ENCODE measurements at regions not wholly inside any gene's neighbourhood (a gene's known extent, or its start where the extent isn't known, plus 50 kb on each side); places are given as distances from the start of the nearest gene placed in this dataset.

DNA sequence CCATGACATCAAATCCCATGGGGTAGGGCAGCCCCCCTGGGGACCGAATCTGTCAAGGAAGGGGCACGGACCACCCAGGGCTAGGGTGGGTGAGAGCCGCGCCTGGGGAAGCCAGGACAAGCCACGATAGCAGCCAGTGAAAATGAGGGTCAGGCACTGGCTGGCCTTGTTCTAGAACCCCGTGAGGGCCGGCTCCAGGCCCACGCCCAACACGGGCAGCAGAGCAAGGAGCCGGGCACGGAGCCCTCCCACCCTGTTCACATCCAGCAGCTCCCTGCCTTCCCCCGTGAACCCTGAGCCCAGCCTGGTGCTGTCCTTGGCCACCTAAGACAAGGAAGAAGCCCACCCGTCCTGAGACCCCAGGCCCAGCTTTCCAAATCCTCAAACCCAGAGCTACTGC lies 256.7 kb downstream of the PARN start:
- TF ChIP-seq CBX2 (IDR thresholded peaks at IDR 0.05; ENCODE audit: insufficient read depth, low read length, poor library complexity, severe bottlenecking) = no peak
- TF ChIP-seq DPF2 (IDR thresholded peaks at IDR 0.05) = no peak
- no peak for TF ChIP-seq ZNF23 (CRISPR knock-in tag; IDR thresholded peaks at IDR 0.05)
- no peak for TF ChIP-seq ZNF134 (CRISPR knock-in tag; conservative IDR thresholded peaks at IDR 0.05)
- no peak for TF ChIP-seq HINFP (tag; conservative IDR thresholded peaks at IDR 0.05; ENCODE audit: low read depth)
- no peak for TF ChIP-seq ZBTB8A (IDR thresholded peaks at IDR 0.05; ENCODE audit: partially characterized antibody)
- no peak for TF ChIP-seq IRF1 (CRISPR knock-in tag; IDR thresholded peaks at IDR 0.05; ENCODE audit: borderline replicate concordance)
- no peak for TF ChIP-seq ELF1 (tag; IDR thresholded peaks at IDR 0.05)
- TF ChIP-seq SIN3A (IDR thresholded peaks at IDR 0.05; ENCODE audit: borderline replicate concordance in 2 of 2, control insufficient read depth in 1 of 2, low read depth in 2 of 2, low read length in 2 of 2) = no peak
- TF ChIP-seq, protein P1, sequence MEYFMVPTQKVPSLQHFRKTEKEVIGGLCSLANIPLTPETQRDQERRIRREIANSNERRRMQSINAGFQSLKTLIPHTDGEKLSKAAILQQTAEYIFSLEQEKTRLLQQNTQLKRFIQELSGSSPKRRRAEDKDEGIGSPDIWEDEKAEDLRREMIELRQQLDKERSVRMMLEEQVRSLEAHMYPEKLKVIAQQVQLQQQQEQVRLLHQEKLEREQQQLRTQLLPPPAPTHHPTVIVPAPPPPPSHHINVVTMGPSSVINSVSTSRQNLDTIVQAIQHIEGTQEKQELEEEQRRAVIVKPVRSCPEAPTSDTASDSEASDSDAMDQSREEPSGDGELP (CRISPR knock-in tag; IDR thresholded peaks at IDR 0.05; ENCODE audit: borderline replicate concordance) = no peak
- TF ChIP-seq, protein P2, sequence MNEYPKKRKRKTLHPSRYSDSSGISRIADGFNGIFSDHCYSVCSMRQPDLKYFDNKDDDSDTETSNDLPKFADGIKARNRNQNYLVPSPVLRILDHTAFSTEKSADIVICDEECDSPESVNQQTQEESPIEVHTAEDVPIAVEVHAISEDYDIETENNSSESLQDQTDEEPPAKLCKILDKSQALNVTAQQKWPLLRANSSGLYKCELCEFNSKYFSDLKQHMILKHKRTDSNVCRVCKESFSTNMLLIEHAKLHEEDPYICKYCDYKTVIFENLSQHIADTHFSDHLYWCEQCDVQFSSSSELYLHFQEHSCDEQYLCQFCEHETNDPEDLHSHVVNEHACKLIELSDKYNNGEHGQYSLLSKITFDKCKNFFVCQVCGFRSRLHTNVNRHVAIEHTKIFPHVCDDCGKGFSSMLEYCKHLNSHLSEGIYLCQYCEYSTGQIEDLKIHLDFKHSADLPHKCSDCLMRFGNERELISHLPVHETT (CRISPR knock-in tag; conservative IDR thresholded peaks at IDR 0.05 in 1 of 2, IDR thresholded peaks at IDR 0.05 in 1 of 2) = no peak
- no peak for TF ChIP-seq SAFB (IDR thresholded peaks at IDR 0.05; ENCODE audit: borderline replicate concordance, low read depth, low read length)
